Activated CD4-positive, alpha-beta T cell treated with anti-CD3 and anti-CD28 coated beads, Interleukin-2, amount 10 ng/mL, durations not matched to agents 24 days and 14 days (primary cell): ENCODE measurements at regions not wholly inside any gene's neighbourhood (a gene's known extent, or its start where the extent isn't known, plus 50 kb on each side); places are given as distances from the start of the nearest gene placed in this dataset.

ENCODE experiments used
- DNase-seq: peaks from one replicate; pipeline ENCODE4 v3.0.0; 2022
- H3K27ac Mint-ChIP-seq: one replicate; pipeline ENCODE4 v1.8.0; 2022; ENCODE audit warnings: mild to moderate bottlenecking, mixed read lengths
- H3K27me3 Mint-ChIP-seq: one replicate; pipeline ENCODE4 v1.8.0; 2022; ENCODE audit warnings: mixed read lengths
- H3K36me3 Mint-ChIP-seq: one replicate; pipeline ENCODE4 v1.8.0; 2022; ENCODE audit warnings: low read depth, mild to moderate bottlenecking, mixed read lengths
- H3K4me1 Mint-ChIP-seq: one replicate; pipeline ENCODE4 v1.8.0; 2021; ENCODE audit warnings: mixed read lengths
- H3K4me3 Mint-ChIP-seq: one replicate; pipeline ENCODE4 v1.8.0; 2022; ENCODE audit warnings: mild to moderate bottlenecking, moderate library complexity, mixed read lengths
- H3K9me3 Mint-ChIP-seq: one replicate; pipeline ENCODE4 v1.8.0; 2021; ENCODE audit warnings: mixed read lengths
- intact Hi-C: fragments of 100-400 bp; cut with micrococcal nuclease; formaldehyde crosslinking; loops from one replicate; pipeline ENCODE4 v1.15.1; 2023

- H3K4me3 Mint-ChIP-seq: no peak overlapping the region
- H3K4me1 Mint-ChIP-seq: no peaks in the 10 kb centered on the region
- H3K36me3 Mint-ChIP-seq: no peaks in the 10 kb centered on the region
- no peak for DNase-seq
- no peaks in the 10 kb centered on the region for H3K27me3 Mint-ChIP-seq
- no peak overlapping the region for H3K27ac Mint-ChIP-seq
- H3K9me3 Mint-ChIP-seq: no peaks in the 10 kb centered on the region
- intact Hi-C loops: no loop called here
Observed at GRCh38 chr1:194734970-194735369, 1548.6 kb upstream of the B3GALT2 start.

- Mint-ChIP-seq H3K9me3 (no peaks in the 10 kb centered on the region), H3K4me1 (no peaks in the 10 kb centered on the region), H3K36me3 (no peaks in the 10 kb centered on the region), H3K4me3 (no peak overlapping the region), H3K27ac (no peak overlapping the region), H3K27me3 (no peaks in the 10 kb centered on the region)
- no peak for DNase-seq
- intact Hi-C loops: no loop called here
Observed at GRCh38 chr1:194731025-194731424, 1544.6 kb upstream of the B3GALT2 start.

GRCh38 chr1:194730304-194730703 is 1543.9 kb upstream of the B3GALT2 start:
- DNase-seq: no peak

DNA sequence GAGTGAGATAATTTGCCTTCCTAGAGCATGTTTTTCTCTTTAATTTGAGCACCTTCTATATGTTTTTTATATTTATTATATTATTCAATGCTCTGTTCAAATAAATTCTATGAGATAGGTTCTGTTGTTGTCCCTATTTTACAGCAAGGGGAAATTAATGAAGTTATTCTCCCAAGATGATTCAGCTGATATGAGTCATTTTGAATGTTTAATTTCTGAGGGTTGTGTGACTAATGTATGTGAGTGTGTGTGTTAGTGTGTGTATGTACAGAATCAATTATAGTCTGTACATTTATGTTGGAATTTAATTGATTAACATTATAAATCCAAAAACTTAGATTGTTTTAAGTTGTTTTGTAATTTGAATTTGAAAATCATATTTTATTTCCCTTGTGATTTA is 1536.7 kb upstream of the B3GALT2 start:
- H3K27me3 Mint-ChIP-seq: no peaks in the 10 kb centered on the region
- intact Hi-C loops: no loop called here
- H3K27ac Mint-ChIP-seq: no peak overlapping the region
- no peaks in the 10 kb centered on the region for H3K9me3 Mint-ChIP-seq
- no peaks in the 10 kb centered on the region for H3K4me1 Mint-ChIP-seq
- no peaks in the 10 kb centered on the region for H3K36me3 Mint-ChIP-seq
- no peak for DNase-seq
- no peak overlapping the region for H3K4me3 Mint-ChIP-seq

More at GRCh38 chr1:194730304-194730703, 1543.9 kb upstream of the B3GALT2 start:
- intact Hi-C loops: no loop called here
- no peaks in the 10 kb centered on the region for H3K4me1 Mint-ChIP-seq
- H3K27ac Mint-ChIP-seq: no peak overlapping the region
- no peaks in the 10 kb centered on the region for H3K9me3 Mint-ChIP-seq
- H3K4me3 Mint-ChIP-seq: no peak overlapping the region
- H3K36me3 Mint-ChIP-seq: no peaks in the 10 kb centered on the region
- H3K27me3 Mint-ChIP-seq: no peaks in the 10 kb centered on the region

DNA sequence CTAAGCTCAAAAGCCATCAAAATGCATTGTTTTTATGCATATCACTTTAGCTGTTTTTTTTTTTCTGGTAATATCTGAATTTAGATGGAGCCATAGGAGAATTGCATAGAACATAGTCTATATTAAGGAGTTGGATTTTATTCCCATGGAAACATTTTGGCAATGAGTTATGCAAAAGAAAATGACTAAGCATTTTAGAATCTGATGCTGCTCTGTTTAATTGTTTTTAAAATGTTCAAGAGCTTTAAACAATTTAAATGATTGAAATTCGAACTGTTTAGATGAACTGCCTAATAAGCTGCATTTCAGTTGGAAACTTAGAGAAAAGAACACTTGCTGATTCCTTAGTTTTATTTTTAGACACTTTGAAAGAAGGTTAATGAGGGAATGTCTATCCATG is 1531.5 kb upstream of the B3GALT2 start:
- Mint-ChIP-seq H3K27ac (no peak overlapping the region), H3K9me3 (no peaks in the 10 kb centered on the region), H3K4me1 (no peaks in the 10 kb centered on the region), H3K36me3 (no peaks in the 10 kb centered on the region), H3K27me3 (no peaks in the 10 kb centered on the region), H3K4me3 (no peak overlapping the region)
- no peak for DNase-seq
- intact Hi-C loops: no loop called here

- Mint-ChIP-seq H3K27me3 (no peaks in the 10 kb centered on the region), H3K4me3 (no peak overlapping the region), H3K9me3 (no peaks in the 10 kb centered on the region), H3K27ac (no peak overlapping the region), H3K4me1 (no peaks in the 10 kb centered on the region), H3K36me3 (no peaks in the 10 kb centered on the region)
- intact Hi-C loops: no loop called here
- no peak for DNase-seq
Observed at GRCh38 chr1:194717334-194717733, 1530.9 kb upstream of the B3GALT2 start.

GRCh38 chr1:194710671-194711070 is 1524.3 kb upstream of the B3GALT2 start:
- Mint-ChIP-seq H3K36me3 (no peaks in the 10 kb centered on the region), H3K4me3 (no peak overlapping the region), H3K4me1 (no peaks in the 10 kb centered on the region), H3K27me3 (no peaks in the 10 kb centered on the region), H3K9me3 (no peaks in the 10 kb centered on the region), H3K27ac (no peak overlapping the region)
- no peak for DNase-seq
- intact Hi-C loops: no loop called here

DNA sequence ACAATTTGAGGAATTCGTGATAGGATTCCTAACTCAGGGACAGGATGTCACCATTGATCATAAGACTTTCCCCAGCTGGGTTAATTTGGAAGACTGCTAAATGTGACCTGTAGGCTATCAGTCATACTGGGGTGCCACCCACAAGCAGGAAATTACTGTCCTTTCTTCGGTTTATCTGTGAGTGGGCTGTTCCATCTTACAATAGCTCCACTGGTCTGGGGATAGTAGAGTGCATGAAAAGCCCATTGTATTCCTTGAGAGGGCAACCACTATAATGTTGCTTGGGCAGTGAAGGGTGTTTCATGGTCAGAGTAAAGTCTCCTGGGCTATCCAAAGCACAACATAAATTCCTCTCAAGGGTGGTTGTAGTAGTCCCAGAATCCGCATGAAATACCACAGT is 1523.0 kb upstream of the B3GALT2 start:
- Mint-ChIP-seq H3K4me1 (no peaks in the 10 kb centered on the region), H3K27ac (no peak overlapping the region), H3K36me3 (no peaks in the 10 kb centered on the region)

GRCh38 chr1:194707074-194707473 is 1520.7 kb upstream of the B3GALT2 start:
- no peak overlapping the region for H3K4me3 Mint-ChIP-seq
- no peak overlapping the region for H3K27ac Mint-ChIP-seq
- H3K4me1 Mint-ChIP-seq: no peaks in the 10 kb centered on the region
- no peak for DNase-seq
- no peaks in the 10 kb centered on the region for H3K9me3 Mint-ChIP-seq
- intact Hi-C loops: no loop called here
- H3K36me3 Mint-ChIP-seq: no peaks in the 10 kb centered on the region
- no peaks in the 10 kb centered on the region for H3K27me3 Mint-ChIP-seq

More for the DNA sequence above, 1523.0 kb upstream of the B3GALT2 start:
- no peaks in the 10 kb centered on the region for H3K9me3 Mint-ChIP-seq
- H3K27me3 Mint-ChIP-seq: no peaks in the 10 kb centered on the region
- intact Hi-C loops: no loop called here
- H3K4me3 Mint-ChIP-seq: no peak overlapping the region
- no peak for DNase-seq

- H3K9me3 Mint-ChIP-seq: no peaks in the 10 kb centered on the region
- H3K4me1 Mint-ChIP-seq: no peaks in the 10 kb centered on the region
- H3K4me3 Mint-ChIP-seq: no peak overlapping the region
- H3K27ac Mint-ChIP-seq: no peak overlapping the region
- no peak for DNase-seq
- no peaks in the 10 kb centered on the region for H3K36me3 Mint-ChIP-seq
- H3K27me3 Mint-ChIP-seq: no peaks in the 10 kb centered on the region
- intact Hi-C loops: no loop called here
Observed at GRCh38 chr1:194705123-194705854, 1518.9 kb upstream of the B3GALT2 start.

DNA sequence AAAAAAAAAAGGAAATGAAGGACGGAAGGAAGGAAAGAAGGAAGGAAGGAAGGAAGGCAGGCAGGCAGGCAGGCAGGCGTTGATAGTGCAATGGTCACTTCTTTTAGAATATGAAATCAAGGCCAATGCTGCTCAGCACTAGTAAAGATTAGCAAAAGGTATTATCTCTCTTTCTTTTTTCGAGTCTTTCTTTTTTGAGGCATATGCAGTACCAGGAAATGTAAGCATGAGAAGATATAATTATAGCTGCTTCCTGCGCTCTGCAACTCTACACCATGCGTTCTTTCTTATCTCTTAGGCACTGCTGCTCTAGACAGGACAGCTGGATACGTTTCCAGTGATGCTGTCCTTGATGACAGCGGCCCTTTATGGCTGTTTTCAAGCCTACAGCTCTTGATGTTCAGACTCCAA is 1512.5 kb upstream of the B3GALT2 start:
- Mint-ChIP-seq H3K36me3 (no peaks in the 10 kb centered on the region), H3K9me3 (no peaks in the 10 kb centered on the region), H3K27ac (no peak overlapping the region), H3K4me1 (no peaks in the 10 kb centered on the region), H3K27me3 (no peaks in the 10 kb centered on the region), H3K4me3 (no peak overlapping the region)
- no peak for DNase-seq
- intact Hi-C loops: no loop called here

- no peaks in the 10 kb centered on the region for H3K36me3 Mint-ChIP-seq
- DNase-seq: no peak
- no peak overlapping the region for H3K27ac Mint-ChIP-seq
- no peaks in the 10 kb centered on the region for H3K27me3 Mint-ChIP-seq
- intact Hi-C loops: no loop called here
- no peaks in the 10 kb centered on the region for H3K9me3 Mint-ChIP-seq
- no peaks in the 10 kb centered on the region for H3K4me1 Mint-ChIP-seq
- H3K4me3 Mint-ChIP-seq: no peak overlapping the region
Observed at GRCh38 chr1:194693244-194693643, 1506.8 kb upstream of the B3GALT2 start.

GRCh38 chr1:194684636-194685035 is 1498.2 kb upstream of the B3GALT2 start:
- Mint-ChIP-seq H3K27ac (no peak overlapping the region), H3K4me1 (no peaks in the 10 kb centered on the region), H3K9me3 (no peaks in the 10 kb centered on the region), H3K36me3 (no peaks in the 10 kb centered on the region), H3K4me3 (no peak overlapping the region), H3K27me3 (no peaks in the 10 kb centered on the region)
- DNase-seq: no peak
- intact Hi-C loops: no loop called here

- H3K4me1 Mint-ChIP-seq: no peaks in the 10 kb centered on the region
- intact Hi-C loops: no loop called here
- H3K4me3 Mint-ChIP-seq: no peak overlapping the region
- no peak for DNase-seq
- H3K27ac Mint-ChIP-seq: no peak overlapping the region
- no peaks in the 10 kb centered on the region for H3K27me3 Mint-ChIP-seq
- H3K9me3 Mint-ChIP-seq: no peaks in the 10 kb centered on the region
- H3K36me3 Mint-ChIP-seq: no peaks in the 10 kb centered on the region
Observed at GRCh38 chr1:194658090-194658439, 1471.7 kb upstream of the B3GALT2 start.

DNA sequence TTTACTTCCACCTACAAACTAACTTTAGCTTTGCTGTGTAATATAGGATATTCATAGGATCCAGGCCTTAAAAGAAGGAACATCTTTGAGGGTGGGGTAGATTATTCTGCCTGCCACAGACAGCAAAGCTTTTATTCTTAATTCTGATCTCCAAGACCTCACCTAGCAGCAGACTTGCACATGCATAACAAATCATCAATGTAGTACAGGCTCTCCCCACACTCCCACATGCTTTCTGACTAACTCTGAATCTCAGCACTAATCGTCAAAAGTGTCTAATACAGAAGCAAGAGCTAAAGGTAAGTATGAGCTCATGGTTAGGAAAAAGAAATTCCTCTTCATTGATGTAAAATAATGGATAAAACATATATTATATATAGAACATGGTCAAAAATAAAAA is 1468.5 kb upstream of the B3GALT2 start:
- no peak overlapping the region for H3K4me3 Mint-ChIP-seq
- no peaks in the 10 kb centered on the region for H3K4me1 Mint-ChIP-seq
- DNase-seq: no peak
- H3K9me3 Mint-ChIP-seq: no peaks in the 10 kb centered on the region
- no peak overlapping the region for H3K27ac Mint-ChIP-seq
- intact Hi-C loops: no loop called here
- H3K36me3 Mint-ChIP-seq: no peaks in the 10 kb centered on the region
- no peaks in the 10 kb centered on the region for H3K27me3 Mint-ChIP-seq
